Activated naive CD8-positive, alpha-beta T cell treated with anti-CD3 and anti-CD28 coated beads, Interleukin-2, amount 50 U/mL, for 16 hours (primary cell): ENCODE measurements at regions not wholly inside any gene's neighbourhood (a gene's known extent, or its start where the extent isn't known, plus 50 kb on each side); places are given as distances from the start of the nearest gene placed in this dataset.

Source experiments
- DNase-seq: peaks from one replicate; pipeline ENCODE4 v3.0.0-alpha.2; 2020; ENCODE audit warnings: low read depth, low spot score

DNA sequence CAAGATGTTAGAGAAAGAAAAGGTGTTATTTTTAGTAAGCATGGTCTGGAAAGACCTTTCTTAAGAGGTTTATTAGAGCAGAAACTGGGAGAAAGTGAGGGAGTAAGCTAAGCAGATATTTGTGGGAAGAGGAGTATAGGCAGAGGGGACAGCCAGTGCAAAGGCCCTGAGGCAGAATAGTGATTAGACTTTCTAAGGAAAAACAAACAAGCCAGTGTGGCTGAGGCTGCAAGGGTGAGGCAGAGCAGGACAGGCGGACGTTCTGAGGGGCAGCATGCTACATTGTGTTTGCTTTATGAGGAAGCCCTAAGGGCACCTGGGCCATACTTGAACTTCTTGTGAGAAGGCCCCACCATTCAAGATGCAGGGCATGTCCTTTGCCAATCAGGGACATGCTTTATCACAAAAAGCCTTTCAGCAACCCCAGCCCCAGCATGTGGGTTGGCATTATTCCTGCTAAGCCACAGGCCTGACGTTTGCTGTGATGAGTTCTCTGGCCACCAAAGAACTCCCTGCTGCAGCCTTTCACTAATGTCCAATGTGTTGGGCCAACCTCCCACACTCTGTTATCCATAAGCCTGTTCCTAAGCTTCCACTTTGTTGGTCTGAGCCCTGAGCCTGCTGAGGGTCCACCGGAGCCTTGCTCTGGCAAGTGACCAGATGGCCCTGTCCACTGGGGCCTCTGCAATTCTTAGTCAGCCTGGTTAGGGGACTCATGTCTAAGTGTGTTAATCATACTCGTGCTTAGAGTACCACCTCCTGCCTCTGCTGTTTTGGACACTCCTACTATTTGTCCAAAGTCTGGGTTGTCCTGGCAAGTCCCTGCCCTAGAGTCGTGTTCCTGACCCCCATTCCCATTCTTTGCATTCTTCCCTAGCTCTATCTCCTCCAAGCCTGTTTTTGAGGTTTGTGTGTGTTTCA, 209.9 kb upstream of the CTNNB1 start:
- no peak for DNase-seq

DNA sequence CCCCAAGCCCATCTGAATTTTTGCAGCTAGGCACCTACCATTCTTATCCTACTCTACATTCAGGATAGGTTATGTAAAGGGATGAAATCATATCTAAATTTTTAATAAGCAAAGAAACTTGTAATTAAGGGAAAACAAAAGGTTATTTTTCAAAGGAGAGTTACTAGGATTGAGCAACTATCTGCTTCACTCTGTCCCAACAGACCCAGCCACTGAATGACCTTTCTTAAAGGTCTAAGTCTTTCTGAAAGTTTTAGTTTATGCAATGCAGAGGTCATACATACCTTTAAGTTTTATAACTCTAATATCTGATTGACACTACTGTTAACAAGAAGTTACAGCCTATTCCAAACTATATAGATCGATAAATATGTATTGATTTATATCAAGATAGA, 209.2 kb upstream of the CTNNB1 start:
- DNase-seq, result no peak

DNA sequence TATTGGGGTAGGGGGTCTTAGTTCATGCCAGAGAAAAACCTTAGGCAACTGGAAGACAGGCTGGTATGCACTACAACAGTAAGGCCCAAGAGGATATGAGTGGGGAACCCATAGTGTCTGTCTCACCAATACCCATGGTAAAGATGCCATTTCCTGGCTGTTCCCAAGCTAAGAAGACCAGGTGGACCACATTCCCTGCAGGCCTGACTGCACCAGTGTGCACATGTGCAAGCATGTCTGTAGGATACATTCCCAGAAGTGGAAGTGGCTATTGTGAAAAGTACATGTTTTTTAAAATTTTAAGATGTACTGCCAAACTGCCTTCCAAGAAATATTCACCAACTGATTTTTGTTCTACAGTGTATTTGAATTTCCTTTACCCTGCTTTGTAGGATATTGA, 207.3 kb upstream of the CTNNB1 start:
- DNase-seq, result no peak

DNA sequence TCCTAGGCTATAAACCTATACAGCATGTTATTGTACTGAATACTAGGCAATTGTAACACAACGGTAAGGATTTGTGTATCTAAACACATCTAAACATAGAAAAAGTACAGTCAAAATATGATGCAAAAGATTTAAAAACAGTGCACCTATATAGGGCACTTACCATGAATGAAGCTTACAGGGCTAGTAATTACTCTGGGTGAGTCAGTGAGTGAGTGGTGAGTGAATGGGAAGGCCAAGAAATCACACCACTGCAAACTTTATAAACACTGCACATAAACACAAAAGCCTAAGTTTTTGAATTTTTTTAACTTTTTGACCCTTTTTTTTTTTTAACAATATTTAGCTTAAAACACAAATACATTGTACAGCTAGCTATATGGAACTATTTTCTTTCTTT, 204.7 kb upstream of the CTNNB1 start:
- no peak for DNase-seq

DNA sequence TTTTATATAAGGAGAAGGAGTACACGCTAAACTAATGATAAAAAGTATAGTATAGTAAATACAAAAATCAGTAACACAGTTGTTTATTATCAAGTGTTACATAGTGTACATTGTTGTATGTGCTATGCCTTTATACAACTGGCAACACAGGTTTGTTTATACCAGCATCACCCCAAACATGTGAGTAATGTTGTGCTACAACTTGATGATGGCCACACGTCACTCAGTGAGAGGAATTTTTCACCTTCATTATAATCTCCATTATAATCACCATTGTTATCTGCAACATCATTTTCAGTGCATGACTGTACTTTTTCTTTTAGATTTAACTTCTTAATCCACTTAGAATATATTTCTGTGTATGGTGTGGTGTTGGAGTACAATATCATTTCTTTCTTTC, 204.0 kb upstream of the CTNNB1 start:
- DNase-seq, result no peak

DNA sequence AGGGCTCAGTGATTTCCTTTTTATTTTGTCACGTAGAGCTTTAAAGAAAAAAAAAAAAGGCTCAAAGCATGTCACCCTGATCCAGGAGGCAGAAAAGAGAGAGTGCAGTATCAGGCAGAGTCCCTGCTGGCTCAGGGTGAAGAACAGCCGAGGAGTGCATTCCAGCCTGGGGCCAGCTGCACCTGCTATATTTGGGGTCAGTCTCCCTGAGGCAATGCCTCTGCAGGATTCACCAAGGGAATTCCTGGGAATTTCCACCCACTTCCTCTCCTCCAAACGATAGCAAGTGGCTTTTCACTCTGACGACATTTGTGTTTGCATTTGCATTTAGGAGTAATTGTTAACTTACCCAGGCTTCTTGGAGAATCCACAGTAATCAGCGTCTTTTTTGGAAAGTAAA, 202.9 kb upstream of the CTNNB1 start:
- DNase-seq, result no peak

DNA sequence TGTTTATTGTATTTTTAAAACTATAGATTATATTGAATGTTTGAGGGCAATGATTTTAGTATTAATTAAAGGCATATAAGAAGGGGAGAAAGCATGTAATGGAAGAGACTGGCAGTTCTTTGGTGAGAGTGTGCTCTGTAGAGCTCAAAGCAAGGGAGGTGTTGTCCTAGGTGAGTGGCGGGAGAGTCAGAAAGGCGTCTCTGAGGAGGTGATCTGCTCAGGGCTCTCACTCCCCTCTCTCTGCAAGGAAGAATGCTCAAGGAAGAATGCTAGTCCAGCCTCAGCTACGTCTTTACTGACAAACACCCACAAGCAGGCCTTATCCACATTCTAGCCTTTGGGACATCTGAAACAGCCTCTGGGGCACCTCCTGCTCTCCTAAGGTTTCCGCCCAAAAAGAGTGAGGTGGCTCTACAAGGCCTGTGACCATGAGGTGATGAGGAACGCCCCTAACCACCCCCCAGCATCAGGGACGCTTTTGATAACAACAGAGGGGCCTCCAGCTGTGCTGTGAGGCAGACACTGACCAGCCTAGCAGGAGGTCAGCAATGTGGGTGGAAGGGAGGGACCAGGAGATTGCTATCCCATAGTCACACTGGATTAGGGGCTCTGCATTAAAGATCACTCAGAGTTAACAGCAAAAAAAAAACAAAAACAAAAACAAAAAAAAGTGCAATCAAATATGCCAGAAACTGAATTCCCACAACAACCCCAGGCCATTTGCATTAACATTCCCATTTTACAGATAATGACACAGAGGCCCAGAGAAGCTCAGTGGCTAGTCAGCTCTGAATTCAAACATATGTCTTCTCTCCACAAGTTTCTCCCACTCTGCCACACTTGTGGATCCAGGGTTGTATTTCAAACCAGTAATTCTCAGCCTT, 202.2 kb upstream of the CTNNB1 start:
- no peak for DNase-seq

DNA sequence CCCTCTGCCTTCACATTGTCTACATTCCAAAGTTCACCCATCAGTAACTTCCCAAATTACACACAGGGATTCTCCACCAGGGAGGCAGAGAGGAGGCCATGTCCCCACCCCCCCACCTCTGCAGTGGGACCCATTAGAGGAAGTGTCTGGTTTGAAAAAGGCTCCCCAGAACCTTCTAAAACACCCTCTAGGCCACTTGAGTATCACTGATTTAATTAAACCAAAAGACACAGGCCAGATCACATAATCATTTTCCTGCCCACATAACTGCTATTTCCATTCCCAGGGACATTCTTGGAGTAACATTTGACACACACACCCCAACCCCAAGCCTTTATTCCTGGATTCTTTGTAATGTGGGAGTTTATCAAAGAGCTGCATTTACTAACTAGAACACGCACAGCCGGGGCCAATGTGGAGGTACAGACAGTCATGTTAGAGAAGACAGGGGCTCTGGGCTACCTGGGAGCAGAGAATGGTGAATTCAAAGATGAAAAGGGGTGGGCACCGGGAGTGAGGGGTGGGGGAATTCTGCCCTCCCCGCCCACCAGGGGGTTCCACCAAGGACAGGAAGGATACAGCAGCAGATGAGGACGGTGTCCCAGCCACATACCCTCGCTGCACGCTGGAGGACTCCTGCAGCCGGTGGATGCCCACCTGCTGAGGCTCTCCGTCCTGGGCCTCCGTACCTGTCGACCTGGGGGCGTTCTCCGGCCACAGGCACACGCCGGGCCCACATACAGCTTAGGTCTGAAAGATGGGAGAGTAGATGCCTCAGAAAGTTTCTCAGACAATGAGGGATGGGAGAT, 201.4 kb upstream of the CTNNB1 start:
- DNase-seq, result no peak

DNA sequence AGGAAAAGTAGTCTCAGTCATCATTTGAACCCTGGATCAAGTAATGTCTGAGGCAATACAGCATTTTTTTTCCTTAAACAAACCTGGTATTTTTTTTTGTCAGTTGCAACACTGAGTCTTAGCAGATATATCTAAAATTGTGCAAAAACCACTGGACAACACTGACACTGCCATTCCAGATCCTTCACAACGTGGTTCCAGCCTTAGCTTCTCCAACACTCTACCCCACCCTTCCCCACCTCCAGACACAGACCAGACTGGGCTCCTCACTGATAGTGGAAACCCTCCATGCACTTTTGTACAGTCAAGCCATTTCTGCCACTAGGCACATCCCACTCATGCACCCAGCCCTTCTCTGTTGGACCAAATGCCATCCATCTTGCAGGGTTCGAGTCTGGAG, 199.6 kb upstream of the CTNNB1 start:
- no peak for DNase-seq

DNA sequence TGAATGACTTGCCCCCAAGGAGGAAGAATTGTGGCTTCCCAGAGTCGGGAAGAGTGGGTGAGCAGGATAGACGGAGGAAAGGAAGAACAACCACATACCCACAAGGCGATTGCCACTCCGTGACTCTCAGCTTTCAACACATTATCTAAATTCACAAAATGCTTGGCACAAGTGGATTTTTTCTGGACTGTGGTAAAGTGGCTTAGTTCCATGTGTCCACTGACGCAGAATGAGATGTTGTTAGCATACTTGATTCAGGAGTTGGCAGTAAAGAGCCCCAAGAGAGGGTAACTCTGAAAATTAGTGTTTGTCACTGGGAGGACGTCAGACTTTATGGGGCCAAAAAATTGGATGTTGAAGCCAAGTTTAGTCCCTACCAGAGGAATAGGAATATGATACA, 198.8 kb upstream of the CTNNB1 start:
- no peak for DNase-seq

DNA sequence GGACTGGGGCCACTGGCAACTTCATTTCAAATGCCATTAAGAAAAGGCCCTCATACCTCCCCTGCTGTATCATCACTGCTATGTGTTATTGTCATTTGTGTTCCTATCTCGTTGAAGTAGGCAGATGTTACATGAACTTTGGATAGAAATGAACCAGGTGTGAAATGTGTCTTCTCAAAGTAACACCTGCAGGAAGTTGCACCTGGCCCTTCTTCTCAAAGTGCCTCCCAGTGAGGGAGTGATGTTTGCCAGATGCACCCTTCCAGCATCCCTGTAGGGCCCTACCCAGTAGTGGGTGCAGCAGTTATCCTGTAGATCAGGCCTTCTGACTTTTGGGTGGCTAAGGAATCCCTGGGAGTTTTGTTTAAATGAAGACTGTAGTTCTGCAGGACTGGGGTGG, 197.7 kb upstream of the CTNNB1 start:
- no peak for DNase-seq

DNA sequence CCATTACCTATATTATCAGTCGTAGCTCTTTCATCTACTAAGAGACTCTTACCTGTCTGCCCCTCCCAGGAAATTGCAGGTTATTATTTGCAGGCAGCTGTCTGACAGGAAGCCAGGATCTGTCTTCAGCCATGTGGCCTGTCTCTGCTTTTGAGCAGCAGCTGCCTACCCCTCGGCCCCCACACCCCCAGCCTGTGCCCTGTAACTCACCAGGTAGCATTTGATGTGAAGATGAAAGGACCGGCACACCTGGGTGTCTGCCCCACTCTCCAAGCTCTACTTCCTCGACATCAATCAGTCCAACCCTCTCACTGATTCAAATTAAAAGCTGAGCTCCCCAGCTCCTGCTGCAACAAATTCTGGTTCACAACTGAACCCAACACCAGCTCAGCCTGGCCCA, 197.2 kb upstream of the CTNNB1 start:
- DNase-seq, result no peak

DNA sequence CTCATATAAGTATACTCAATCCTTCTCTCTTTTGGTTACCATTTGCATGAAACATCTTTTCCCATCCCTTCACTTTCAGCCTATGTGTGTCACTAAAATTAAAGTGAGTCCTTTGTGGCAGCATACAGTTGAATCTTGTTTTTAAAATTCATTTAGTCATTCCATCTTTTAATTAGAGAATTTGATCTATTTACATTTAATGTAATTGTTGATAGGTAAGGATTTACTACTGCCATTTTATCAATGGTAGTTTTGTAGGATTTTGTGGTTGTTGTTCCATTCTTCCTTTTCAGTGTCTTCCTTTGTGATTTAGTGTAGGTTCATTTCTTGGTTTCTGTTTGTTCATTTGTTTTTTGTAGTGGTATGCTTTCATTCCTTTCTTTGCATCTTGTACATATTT, 191.9 kb upstream of the CTNNB1 start:
- DNase-seq, result no peak

DNA sequence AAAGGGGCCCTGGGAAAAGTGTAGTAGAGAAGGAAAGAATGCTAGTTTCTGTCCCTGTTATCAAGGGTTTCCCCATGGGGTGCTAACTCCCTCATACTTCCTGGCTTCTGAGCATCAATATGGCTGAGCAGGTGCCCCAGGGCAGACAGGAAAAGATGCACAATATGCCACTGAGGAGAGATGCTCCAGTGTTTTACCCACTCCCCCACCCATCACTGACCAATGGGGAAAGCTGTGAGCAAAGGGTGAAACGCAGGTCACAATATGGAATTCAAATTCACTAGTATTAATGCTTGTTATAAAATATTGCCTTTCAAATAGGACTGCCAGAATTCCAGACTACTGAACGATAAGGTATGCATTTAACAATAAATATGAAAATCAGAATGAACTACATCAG, 187.5 kb upstream of the CTNNB1 start:
- no peak for DNase-seq

DNA sequence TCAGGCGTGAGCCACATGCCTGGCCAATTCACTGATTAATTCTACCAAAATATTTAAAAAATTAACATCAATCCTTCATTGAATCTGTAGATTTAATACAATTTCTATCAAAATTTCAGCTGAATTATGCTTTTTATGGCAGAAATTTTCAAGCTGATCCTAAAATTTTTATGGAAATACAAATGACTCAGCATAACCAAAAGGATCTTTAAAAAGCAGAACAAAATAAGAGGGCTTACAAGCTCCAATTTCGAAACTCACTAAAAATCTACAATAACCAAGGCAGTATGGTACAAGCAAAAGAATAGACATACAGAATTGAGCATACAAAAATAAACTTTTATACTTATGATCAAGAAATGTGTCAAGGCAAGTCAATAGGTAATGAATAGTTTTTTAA, 180.4 kb upstream of the CTNNB1 start:
- no peak for DNase-seq

DNA sequence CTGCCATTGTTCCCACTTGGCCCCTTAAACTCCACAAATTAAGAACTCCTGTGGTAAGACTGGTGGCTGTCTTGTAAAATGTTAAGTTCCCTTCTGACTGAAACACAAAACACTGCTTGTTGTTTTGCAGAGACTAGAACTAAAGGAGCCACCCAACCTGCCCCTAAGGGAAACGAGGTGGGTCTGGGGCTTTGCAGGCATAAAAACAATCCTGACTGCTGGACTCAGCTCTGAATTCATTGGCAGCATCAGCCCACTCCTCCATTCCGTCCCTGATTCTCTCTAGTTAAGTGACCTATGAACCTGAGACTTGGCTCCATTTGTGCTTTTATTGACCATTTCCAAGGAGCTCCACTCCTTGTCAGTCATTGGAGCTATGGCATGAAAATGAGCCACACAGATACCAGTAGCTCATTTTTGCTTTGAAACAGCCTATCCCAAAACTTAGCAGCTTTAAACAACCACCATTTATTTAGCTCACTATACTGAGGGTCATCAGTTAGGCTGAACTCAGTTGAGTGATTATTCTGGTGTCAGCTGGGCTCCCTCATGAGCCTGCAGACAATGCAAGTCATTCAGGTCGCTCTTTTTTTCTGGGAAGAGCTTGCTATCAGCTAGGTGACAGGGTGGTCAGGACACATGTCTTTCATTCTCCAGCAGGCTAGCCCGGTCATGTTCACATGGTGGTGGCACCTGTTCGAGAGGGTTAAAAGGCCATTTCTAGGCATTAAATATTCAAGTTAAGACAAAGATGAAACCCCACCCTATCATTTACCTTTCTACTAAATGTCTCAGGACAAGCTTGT, 175.1 kb upstream of the CTNNB1 start:
- no peak for DNase-seq

DNA sequence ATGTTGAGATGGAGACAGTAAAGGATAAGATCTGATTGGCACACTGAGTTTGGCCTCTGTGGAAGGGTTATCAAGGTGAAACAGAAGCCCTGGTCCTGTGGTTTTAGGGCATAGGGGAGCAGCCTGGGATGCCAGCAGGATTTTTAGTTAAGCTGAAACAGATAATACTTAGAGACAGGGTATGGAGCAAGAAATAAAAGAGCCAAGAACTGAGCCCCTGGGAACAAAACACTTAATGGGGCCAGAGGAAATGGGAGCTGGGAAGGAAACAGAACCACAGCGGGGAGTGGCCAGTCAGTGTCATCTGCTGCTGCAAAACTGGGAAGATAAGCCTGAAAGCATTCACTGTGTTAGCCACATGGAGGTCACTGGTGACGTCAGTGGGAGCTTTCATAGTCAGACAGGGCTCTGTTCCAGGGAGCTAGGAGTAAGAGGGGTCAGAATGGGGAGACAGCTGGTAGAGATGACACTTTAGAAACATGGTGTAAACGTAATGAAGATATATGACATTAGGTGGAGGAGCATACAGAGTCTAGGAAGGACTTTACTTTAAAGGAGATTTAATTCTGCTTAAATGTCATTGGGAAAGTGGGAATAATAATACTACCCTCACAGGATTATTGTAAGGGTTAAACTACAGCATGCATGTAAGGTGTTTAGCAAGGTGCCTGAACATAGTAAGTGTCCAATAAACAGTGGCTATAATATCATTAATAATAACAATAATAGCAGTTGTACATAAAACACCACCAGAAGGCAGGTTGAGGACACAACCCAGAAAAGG, 172.7 kb upstream of the CTNNB1 start:
- no peak for DNase-seq

DNA sequence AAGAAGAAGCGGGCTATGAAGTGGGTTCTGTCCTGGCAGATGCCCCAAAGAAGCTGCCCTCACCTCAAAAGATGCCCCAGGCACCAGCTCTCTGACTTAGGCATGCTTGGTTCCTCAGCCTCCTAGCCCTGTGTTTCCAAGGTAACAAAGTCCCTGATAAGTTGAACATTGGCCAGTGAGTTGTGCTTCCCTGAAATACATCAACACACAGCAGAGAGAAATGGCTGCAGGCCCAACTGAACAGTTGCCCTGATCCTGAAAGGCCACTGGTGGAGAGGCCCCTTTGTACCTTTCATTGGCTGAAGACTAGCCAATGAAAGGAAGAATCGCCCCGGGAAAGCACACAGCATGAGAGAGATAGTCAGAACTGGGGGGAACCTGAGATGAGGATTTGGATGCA, 169.9 kb upstream of the CTNNB1 start:
- no peak for DNase-seq

DNA sequence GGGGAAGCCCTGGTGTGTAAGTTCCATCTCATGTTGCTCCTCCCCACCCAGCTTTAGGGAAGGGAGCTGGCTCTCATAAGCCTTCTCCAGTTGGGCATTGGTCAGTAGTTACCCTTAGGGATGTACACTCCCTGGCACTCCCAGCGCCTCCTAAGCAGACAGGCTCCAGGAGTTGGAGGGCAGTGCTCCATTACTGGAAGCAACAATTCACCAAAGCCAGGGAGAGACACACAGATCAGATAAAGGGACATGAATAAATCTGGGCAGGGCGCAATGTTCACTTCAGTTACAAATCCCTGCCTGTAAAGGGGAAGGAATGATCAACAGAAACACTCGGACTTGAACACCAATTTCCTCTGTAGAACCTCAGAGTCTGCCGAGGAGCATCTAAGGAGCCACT, 169.1 kb upstream of the CTNNB1 start:
- no peak for DNase-seq

DNA sequence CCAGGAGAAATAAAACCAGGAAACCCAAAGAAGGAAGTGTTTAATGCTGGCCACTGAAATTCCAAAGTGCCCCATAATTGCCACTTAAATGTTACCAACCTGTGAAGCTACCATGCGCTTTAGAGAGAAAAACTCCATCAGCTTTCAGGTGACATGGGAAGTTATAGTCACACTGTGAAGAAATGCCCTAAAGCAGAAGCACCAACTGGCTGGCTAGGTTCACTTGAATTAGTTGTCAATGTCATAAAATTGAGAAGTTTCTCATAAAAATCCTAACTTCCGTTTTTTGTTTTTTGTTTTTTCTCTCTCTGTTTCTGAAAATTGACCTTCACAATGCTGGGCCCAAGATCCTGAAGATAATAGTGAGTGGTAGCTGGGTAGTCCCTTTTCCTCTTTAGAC, 167.9 kb upstream of the CTNNB1 start:
- DNase-seq, result no peak
